Peyer's patch (tissue), 4 donors: ENCODE measurements at regions not wholly inside any gene's neighbourhood (a gene's known extent, or its start where the extent isn't known, plus 50 kb on each side); places are given as distances from the start of the nearest gene placed in this dataset.
"Not testable (repeated sequence)": the region's sequence is repeated elsewhere in the genome, so short reads cannot be mapped to it uniquely, and the experiment has no call there.

ENCODE experiments used
- POLR2A ChIP-seq, 2 donors: fragments of 450-650 bp; IDR thresholded peaks; one replicate each; pipeline ENCODE4 v1.5.1; 2017; ENCODE audit warnings: antibody characterized with exemption in 2 of 2, mild to moderate bottlenecking in 2 of 2, moderate library complexity in 2 of 2
- TF ChIP-seq, protein P1 (sequence below), 6 experiments: fragments of 450-650 bp in 4 of 6; fragments of 200-600 bp in 2 of 6; sonication (generic) in 1 of 6; IDR thresholded peaks; one replicate each; pipeline ENCODE4 v1.5.1; 2017 to 2019; ENCODE audit warnings: antibody characterized with exemption in 6 of 6, mild to moderate bottlenecking in 3 of 6, moderate library complexity in 1 of 6

DNA sequence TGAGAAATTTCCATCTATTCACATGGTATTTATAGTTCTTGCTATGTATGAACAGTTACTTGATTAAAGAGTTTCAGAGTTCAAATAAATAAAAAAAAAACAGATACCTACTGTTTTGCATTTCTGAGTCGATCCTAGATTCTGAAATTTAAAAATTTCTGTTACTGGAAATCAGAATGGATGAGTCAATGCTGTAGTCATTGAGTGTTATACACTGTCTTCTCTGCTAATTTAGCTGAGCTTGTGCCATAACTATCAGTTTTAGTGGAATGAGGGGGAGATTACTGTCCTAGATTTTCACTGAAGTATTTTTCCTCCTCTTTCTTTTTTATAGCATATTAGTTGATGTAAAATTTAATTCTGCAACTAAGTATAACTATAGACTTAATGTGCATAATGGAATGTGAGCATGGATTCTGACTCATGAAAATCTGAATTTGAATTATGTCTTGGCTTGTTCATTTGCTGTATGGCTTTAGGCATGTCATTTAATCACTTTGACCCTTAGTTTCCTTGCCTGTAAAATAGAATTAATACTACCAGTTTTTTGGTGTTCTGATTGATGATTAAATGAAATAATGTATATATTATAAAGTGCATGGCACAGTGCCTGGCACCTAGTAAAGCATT, 581.5 kb upstream of the CHD1 start:
- TF ChIP-seq, protein P1, sequence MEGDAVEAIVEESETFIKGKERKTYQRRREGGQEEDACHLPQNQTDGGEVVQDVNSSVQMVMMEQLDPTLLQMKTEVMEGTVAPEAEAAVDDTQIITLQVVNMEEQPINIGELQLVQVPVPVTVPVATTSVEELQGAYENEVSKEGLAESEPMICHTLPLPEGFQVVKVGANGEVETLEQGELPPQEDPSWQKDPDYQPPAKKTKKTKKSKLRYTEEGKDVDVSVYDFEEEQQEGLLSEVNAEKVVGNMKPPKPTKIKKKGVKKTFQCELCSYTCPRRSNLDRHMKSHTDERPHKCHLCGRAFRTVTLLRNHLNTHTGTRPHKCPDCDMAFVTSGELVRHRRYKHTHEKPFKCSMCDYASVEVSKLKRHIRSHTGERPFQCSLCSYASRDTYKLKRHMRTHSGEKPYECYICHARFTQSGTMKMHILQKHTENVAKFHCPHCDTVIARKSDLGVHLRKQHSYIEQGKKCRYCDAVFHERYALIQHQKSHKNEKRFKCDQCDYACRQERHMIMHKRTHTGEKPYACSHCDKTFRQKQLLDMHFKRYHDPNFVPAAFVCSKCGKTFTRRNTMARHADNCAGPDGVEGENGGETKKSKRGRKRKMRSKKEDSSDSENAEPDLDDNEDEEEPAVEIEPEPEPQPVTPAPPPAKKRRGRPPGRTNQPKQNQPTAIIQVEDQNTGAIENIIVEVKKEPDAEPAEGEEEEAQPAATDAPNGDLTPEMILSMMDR (IDR thresholded peaks at IDR 0.05) = not testable (repeated sequence)
- TF ChIP-seq POLR2A (IDR thresholded peaks at IDR 0.05) = not testable (repeated sequence)
